CD14-positive monocyte (primary cell): ENCODE measurements at regions not wholly inside any gene's neighbourhood (a gene's known extent, or its start where the extent isn't known, plus 50 kb on each side); places are given as distances from the start of the nearest gene placed in this dataset.

Source experiments
- DNase-seq, 3 donors: peaks; one replicate each; pipeline ENCODE4 v3.0.0-alpha.2; 2011 to 2022
- H2AFZ ChIP-seq: 2 replicates; pipeline ENCODE4 v1.6.0; 2012; ENCODE audit warnings: mild to moderate bottlenecking, low read depth, low read length, inconsistent platforms; ENCODE audit not compliant: insufficient read depth, poor library complexity, severe bottlenecking
- H3K27ac ChIP-seq, 2 donors: 1 replicate in 1 of 2; 2 replicates in 1 of 2; pipeline ENCODE4 v1.5.1; 2012 to 2013; ENCODE audit warnings: low read length in 2 of 2, control low read depth in 1 of 2, inconsistent platforms in 1 of 2, low read depth in 1 of 2, mild to moderate bottlenecking in 1 of 2
- H3K27me3 ChIP-seq, 2 donors: one replicate each; pipeline versions ENCODE4 v1.6.0 to v1.6.1; 2011 to 2013; ENCODE audit warnings: low read length in 2 of 2; ENCODE audit not compliant: control insufficient read depth in 2 of 2, insufficient read depth in 2 of 2
- H3K36me3 ChIP-seq, 2 donors: replicated peaks in 1 of 2; 1 replicate in 1 of 2; 2 replicates in 1 of 2; pipeline versions ENCODE4 v1.5.1 to v1.6.1; 2012 to 2013; ENCODE audit warnings: low read length in 2 of 2, control low read depth in 1 of 2, inconsistent platforms in 1 of 2, mild to moderate bottlenecking in 1 of 2; ENCODE audit not compliant: insufficient read depth in 2 of 2, control insufficient read depth in 1 of 2
- H3K4me1 ChIP-seq, 2 donors: 1 replicate in 1 of 2; 2 replicates in 1 of 2; pipeline versions ENCODE4 v1.5.1 to v1.6.1; 2012 to 2013; ENCODE audit warnings: low read length in 2 of 2, control low read depth in 1 of 2, inconsistent platforms in 1 of 2, mild to moderate bottlenecking in 1 of 2, moderate library complexity in 1 of 2; ENCODE audit not compliant: insufficient read depth in 2 of 2, control insufficient read depth in 1 of 2
- H3K4me2 ChIP-seq: replicated peaks from 2 replicates; pipeline ENCODE3; 2012; ENCODE audit warnings: low read length, moderate library complexity, mild to moderate bottlenecking; ENCODE audit not compliant: poor library complexity, severe bottlenecking; ENCODE audit errors: extremely low read depth
- H3K4me3 ChIP-seq, 3 experiments: fragments of 200-600 bp in 1 of 3; sonication (generic) in 1 of 3; replicated peaks in 1 of 3; 1 replicate in 2 of 3; 2 replicates in 1 of 3; pipeline ENCODE4 v1.5.1; 2011 to 2013; ENCODE audit warnings: low read length in 3 of 3, mild to moderate bottlenecking in 3 of 3, control low read depth in 2 of 3, low read depth in 2 of 3, inconsistent platforms in 1 of 3, moderate library complexity in 1 of 3
- H3K79me2 ChIP-seq: 2 replicates; pipeline ENCODE4 v1.6.0; 2012; ENCODE audit warnings: mild to moderate bottlenecking, control low read depth, inconsistent platforms, low read length, moderate library complexity; ENCODE audit not compliant: insufficient read depth
- H3K9ac ChIP-seq: 2 replicates; pipeline ENCODE4 v1.6.0; 2017; ENCODE audit warnings: low read length, mild to moderate bottlenecking; ENCODE audit not compliant: insufficient read depth, poor library complexity, severe bottlenecking
- H3K9me3 ChIP-seq, 2 donors: replicated peaks in 1 of 2; 1 replicate in 1 of 2; 2 replicates in 1 of 2; pipeline versions ENCODE4 v1.5.1 to v1.6.1; 2012 to 2013; ENCODE audit warnings: low read length in 2 of 2, control low read depth in 1 of 2; ENCODE audit not compliant: control insufficient read depth in 1 of 2, insufficient read depth in 1 of 2
- H4K20me1 ChIP-seq: 2 replicates; pipeline ENCODE4 v1.6.0; 2012; ENCODE audit warnings: mild to moderate bottlenecking, low read length, control low read depth, moderate library complexity; ENCODE audit not compliant: insufficient read depth
- H3K27ac Mint-ChIP-seq, 7 donors: one replicate each; pipeline ENCODE4 v1.8.0; 2020; ENCODE audit warnings: mild to moderate bottlenecking in 7 of 7, mixed read lengths in 7 of 7, moderate library complexity in 6 of 7, inconsistent platforms in 2 of 7
- H3K27me3 Mint-ChIP-seq, 3 donors: one replicate each; pipeline ENCODE4 v1.8.0; 2021 to 2022; ENCODE audit warnings: low read depth in 3 of 3, mild to moderate bottlenecking in 3 of 3, mixed read lengths in 3 of 3, moderate library complexity in 3 of 3, inconsistent platforms in 1 of 3
- H3K36me3 Mint-ChIP-seq, 2 donors: one replicate each; pipeline ENCODE4 v1.8.0; 2020; ENCODE audit warnings: mixed read lengths in 2 of 2, inconsistent platforms in 1 of 2, mild to moderate bottlenecking in 1 of 2
- H3K4me1 Mint-ChIP-seq: one replicate; pipeline ENCODE4 v1.8.0; 2020; ENCODE audit warnings: mild to moderate bottlenecking, mixed read lengths
- H3K4me3 Mint-ChIP-seq, 2 donors: one replicate each; pipeline ENCODE4 v1.8.0; 2020; ENCODE audit warnings: mild to moderate bottlenecking in 2 of 2, mixed read lengths in 2 of 2, moderate library complexity in 1 of 2
- H3K9me3 Mint-ChIP-seq, 7 donors: one replicate each; pipeline ENCODE4 v1.8.0; 2020 to 2022; ENCODE audit warnings: mixed read lengths in 7 of 7, mild to moderate bottlenecking in 6 of 7, moderate library complexity in 6 of 7, inconsistent platforms in 2 of 7
- WGBS: methylation state at CpG from one replicate; pipeline ENCODE4 v1.1.5; 2013; ENCODE audit warnings: missing lambda C conversion rate; ENCODE audit not compliant: insufficient coverage; 5-methylcytosine and 5-hydroxymethylcytosine counted together
- intact Hi-C, 2 donors: fragments of 100-400 bp; cut with micrococcal nuclease; formaldehyde crosslinking; loops; one replicate each; pipeline versions ENCODE4 v1.15.0 to v1.15.1; 2023
- TF ChIP-seq, protein P1 (sequence below): fragments of 200-600 bp; IDR thresholded peaks from one replicate; pipeline ENCODE4 v1.8.0; 2022; ENCODE audit warnings: antibody characterized with exemption, mild to moderate bottlenecking

DNA sequence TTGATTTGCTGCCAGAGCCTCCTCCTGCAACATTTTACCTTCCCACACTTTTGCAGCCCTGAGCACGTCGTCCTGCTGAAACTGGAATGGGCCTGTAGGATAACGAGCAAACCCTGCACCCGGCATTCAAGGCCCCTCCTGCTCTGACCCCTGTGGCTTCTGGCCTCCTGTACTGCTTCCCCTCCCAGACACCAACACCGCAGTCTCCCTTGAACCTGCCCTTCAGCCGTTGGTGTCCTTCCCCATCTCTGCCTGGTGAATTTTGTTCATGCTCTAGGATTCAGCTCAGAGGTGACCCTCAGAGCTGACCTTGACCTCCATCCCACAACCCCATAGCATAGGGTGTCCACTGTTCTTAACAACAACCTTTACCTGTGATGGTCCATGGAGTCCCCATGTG is 535.1 kb downstream of the MATN1 start:
- Histone ChIP-seq H3K4me3 (no peak overlapping the region), H2AFZ (no peak overlapping the region), H3K27ac (no peak overlapping the region), H3K4me2 (no peak overlapping the region), H3K9ac (no peak overlapping the region), H3K36me3 (no peaks in the 10 kb centered on the region), H4K20me1 (no peaks in the 10 kb centered on the region), H3K4me1 (peaks cover 0 to 7% of the 10 kb centered on the region in 2 donors), H3K9me3 (peaks cover 0 to 4% of the 10 kb centered on the region in 2 donors), H3K79me2 (no peaks in the 10 kb centered on the region), H3K27me3 (no peaks in the 10 kb centered on the region)
- H3K4me1 Mint-ChIP-seq, result peaks cover 7% of the 10 kb centered on the region
- peaks cover 0 to 4% (median 2%) of the 10 kb centered on the region in 3 donors for H3K27me3 Mint-ChIP-seq
- TF ChIP-seq, protein P1, sequence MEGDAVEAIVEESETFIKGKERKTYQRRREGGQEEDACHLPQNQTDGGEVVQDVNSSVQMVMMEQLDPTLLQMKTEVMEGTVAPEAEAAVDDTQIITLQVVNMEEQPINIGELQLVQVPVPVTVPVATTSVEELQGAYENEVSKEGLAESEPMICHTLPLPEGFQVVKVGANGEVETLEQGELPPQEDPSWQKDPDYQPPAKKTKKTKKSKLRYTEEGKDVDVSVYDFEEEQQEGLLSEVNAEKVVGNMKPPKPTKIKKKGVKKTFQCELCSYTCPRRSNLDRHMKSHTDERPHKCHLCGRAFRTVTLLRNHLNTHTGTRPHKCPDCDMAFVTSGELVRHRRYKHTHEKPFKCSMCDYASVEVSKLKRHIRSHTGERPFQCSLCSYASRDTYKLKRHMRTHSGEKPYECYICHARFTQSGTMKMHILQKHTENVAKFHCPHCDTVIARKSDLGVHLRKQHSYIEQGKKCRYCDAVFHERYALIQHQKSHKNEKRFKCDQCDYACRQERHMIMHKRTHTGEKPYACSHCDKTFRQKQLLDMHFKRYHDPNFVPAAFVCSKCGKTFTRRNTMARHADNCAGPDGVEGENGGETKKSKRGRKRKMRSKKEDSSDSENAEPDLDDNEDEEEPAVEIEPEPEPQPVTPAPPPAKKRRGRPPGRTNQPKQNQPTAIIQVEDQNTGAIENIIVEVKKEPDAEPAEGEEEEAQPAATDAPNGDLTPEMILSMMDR, result no peak
- H3K27ac Mint-ChIP-seq, result peak overlapping the region in 1 of 7 donors; percentile 8
- H3K36me3 Mint-ChIP-seq, result no peaks in the 10 kb centered on the region
- DNase-seq, result no peak
- no peak overlapping the region for H3K4me3 Mint-ChIP-seq
- intact Hi-C loops, result no loop called here
- H3K9me3 Mint-ChIP-seq, result peaks cover 0 to 7% (median 4%) of the 10 kb centered on the region in 7 donors
- 88% methylated on average over 6 of the region's 6 CpGs for WGBS

DNA sequence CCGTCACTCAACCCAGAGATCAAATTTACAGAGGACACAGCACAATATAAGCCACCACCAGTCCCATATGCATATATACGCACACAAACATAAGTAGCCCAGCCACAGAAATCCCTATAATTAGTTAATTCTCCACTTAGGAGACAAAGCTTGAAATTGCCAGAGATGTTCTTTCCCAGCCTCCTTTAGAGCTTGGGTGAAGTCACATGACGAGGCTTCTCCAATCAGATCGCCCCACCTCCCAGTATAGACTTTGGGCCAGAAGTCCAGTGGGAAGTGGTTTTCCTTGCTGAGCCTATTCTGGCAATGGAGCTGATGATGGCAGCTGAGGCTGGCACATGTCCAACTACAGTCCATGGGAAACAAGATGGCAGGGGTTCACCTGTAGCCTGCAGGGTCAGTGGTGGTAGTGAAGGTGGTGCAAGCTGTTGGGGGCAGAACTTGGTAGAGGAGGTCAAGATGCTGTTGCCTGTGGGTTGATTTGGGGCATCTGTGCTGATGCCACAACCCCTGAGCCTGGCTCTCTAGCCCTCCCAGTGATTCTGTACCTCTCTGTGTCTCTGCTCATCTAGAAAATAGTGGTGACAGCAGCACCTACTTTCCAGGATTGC is 535.9 kb downstream of the MATN1 start:
- no peak overlapping the region for H3K27ac ChIP-seq

More for the DNA sequence above, 535.9 kb downstream of the MATN1 start:
- Histone ChIP-seq H3K4me2 (no peak overlapping the region), H4K20me1 (no peaks in the 10 kb centered on the region), H3K4me3 (no peak overlapping the region), H3K27me3 (no peaks in the 10 kb centered on the region), H3K36me3 (no peaks in the 10 kb centered on the region), H2AFZ (no peak overlapping the region), H3K9ac (no peak overlapping the region), H3K79me2 (no peaks in the 10 kb centered on the region), H3K4me1 (peaks cover 0 to 7% of the 10 kb centered on the region in 2 donors), H3K9me3 (peaks cover 0 to 4% of the 10 kb centered on the region in 2 donors)
- H3K4me1 Mint-ChIP-seq, result peaks cover 7% of the 10 kb centered on the region
- H3K36me3 Mint-ChIP-seq, result no peaks in the 10 kb centered on the region
- no peak for DNase-seq
- WGBS, result 94% methylated on average over 2 of the region's 4 CpGs
- no peak overlapping the region for H3K4me3 Mint-ChIP-seq
- peaks cover 0 to 7% (median 4%) of the 10 kb centered on the region in 7 donors for H3K9me3 Mint-ChIP-seq
- intact Hi-C loops, result no loop called here
- peaks cover 2 to 4% (median 2%) of the 10 kb centered on the region in 3 donors for H3K27me3 Mint-ChIP-seq
- TF ChIP-seq, protein P1, result no peak
- H3K27ac Mint-ChIP-seq, result no peak overlapping the region
